Fibroblast of skin of back (primary cell): ENCODE measurements at regions not wholly inside any gene's neighbourhood (a gene's known extent, or its start where the extent isn't known, plus 50 kb on each side); places are given as distances from the start of the nearest gene placed in this dataset.

ENCODE experiments used
- DNase-seq: peaks from one replicate; pipeline ENCODE4 v3.0.0-alpha.2; 2013

DNA sequence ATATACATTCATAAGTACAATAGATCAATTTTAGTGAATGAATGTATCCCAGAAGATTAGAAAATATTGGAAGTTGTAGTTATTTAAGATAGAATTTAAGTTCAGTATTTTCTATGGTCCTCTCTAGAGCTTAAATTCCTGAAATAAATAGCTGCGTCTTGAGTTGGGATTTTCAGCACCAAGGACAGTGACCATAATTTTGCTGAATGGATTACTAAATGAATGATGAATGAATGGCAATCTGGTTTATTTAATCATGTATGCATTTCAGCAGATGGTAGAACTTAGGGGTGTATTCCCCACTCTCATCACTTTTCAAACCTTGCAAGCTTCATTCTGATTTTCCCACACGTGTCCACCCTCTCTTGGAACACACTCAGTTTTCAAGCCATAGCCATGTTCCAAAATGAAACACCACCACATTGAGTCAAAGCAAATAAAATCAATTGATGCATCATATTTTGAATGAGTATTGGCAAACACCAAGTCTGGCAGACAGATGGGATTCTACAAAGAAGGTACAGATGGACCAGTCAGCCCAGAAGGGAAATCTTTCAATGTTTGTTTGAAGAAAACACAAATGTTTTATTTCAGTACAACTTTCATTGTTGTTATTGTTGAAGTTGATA, 362.2 kb upstream of the NXPH2 start:
- peak; percentile 56 for DNase-seq

DNA sequence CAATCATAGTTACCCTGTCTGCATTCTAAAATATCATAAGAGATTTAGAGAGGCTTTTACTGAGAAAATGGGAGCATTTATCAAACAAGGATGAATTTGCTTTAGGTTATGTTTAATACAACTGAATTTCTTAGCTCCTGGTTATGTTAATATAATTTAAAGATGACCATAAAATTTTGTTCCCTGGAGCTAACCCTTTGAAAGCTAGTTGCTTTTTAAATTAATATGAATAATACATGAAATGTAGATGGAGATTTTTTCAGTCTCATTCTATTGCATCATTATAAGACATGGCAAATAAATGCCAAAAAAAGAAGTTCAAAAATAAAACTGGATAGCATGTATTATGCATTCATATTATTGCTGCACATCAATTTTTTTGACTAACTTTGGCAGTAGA, 344.1 kb upstream of the NXPH2 start:
- no peak for DNase-seq

DNA sequence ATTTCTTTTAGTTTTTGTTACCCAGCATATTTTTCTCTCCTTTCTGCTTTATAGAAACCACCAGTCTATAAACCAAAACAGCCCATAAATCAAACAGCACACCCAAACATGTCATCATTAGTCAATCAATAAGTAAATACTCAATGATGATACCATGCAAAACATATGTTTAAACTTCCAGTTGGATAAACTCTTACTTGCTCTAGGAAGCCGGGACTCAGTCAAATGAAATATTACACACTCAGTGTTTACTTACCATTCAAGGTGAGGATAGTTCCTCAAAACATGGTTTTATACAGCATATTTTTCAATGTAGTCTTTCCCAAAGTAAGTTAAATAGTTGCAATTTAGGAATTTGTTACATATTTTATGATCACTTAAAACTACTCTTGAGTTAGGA, 343.6 kb upstream of the NXPH2 start:
- no peak for DNase-seq

DNA sequence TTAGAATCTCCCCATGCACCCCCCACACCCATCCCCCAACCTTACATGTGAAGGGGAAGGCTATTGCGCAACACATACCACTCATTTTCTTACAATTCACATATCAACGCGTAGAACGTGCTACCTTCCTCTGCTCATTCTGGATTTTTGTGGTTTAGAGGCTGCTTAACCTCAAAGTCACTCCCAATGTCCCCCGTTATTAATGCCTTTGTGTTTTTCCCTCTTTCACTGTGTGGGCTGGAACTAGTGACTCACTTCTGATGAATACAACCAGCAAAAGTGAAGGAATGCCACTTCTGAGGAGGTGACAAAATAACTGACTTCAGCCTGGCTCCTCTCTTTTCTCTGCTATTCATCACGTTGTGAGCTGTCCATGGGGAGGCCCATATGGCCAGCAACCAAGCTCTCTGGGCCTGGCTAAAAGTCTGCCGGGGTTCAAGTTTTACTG, 342.5 kb upstream of the NXPH2 start:
- DNase-seq: peak; percentile 94

DNA sequence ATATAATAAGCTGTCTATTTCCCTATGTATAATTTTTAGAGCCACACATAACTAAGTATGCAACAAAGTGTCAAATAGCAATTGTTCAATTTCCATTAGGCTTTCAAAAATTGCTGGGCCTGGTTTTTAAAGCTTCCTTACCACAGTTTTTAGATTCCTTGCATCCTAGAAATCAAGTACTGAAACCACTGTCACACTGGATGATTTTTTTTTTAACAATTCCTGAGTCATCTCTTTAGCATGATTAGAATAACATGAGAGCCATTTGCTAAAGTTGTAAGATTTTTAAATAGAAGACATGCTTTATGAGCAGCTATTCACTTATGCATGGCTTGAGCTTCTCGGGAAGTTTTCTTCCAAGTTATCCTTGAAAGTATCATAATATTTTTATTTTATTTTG, 319.5 kb upstream of the NXPH2 start:
- DNase-seq: peak; percentile 84

DNA sequence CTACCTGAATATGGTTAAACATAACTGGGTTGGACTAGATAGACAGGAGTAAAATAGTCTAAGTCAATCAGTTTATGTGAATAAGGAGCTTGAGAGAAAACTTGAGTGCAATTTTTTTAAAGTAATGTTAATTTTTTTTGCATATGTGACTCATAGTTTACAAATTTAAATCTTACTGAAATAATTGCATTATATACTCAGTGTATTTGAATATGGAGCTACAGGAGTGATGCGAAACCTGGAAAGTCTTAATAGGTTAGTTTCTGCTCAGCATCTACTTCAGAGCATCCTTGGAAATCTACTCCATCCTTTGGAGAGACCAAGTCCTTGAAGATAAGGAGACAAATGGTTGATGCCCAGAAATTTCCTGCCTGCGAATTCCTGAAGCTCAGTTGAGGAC, 318.8 kb upstream of the NXPH2 start:
- DNase-seq: no peak

DNA sequence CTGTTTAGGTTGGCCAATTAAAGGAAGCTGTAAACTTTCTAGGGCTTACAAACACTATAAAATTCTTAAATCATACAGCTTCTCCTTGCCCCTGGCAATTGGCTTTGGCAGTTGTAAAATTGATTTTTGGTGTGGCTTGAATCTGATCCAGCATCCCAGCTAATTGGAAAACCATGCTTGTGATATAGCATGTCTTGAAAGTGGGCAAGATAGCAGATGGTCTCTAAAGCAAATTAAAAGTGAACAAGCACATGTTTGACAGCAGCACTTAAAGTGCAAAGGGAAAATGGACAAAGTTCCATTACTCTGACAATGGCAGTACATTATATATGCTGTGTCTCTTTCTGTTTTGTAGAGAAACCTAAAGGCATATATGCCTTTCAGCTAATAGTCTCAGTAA, 302.9 kb upstream of the NXPH2 start:
- no peak for DNase-seq

DNA sequence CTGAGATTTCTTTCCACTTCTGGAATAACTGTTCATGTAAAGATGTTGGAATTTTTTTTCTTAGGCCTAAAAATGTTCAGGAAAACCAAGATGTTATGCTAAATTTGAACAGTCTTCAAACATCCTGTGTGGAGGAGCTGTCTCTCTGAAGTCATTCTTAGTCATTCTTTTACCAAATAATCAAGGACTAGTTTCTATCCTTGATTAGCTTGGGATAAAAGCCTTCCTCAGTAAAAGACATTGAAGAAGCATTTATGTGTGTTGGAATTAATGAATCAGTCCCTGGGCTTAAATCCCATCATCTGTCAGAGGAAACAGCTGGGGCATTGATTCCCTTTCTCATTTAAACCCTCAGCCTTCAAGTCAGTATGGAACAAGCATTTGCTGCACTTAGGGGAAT, 300.1 kb upstream of the NXPH2 start:
- DNase-seq: peak; percentile 34

DNA sequence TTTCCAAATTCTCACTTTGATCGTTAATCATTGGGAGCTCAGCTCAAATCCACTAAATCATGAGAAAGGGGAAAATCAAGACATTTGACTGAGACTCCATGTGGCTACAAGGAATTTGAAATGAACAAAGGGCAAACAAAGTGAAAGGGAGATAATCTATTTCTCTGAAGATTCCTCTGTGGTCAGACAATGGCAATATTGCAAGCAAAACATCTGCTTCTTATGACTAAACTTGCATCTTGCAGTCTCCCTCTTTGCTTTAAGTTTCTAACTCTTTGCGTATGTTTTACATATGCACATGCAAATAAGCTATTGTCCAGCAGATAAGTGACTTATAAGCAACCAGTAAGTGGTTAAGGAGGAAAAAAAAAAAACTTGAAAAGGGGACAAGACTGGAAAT, 299.1 kb upstream of the NXPH2 start:
- peak; percentile 40 for DNase-seq

DNA sequence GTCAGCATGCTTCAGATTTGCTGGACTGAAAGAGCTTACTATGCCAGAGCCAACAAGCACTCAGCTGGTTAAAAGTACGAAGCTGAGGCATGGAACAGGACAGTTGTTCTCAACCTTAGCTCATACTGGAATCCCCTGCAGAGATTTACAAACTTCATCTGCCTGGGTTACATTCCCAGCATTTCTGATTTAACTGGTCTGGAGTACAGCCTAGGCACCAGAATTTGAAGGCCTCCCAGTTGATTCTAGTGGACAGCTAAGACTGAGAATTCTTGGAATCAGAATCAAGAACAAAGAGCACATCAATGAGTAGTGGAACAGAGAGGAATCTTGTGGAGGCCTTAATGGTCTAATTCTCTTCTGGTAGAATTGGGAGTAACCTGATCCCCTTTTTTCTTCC, 298.2 kb upstream of the NXPH2 start:
- no peak for DNase-seq

DNA sequence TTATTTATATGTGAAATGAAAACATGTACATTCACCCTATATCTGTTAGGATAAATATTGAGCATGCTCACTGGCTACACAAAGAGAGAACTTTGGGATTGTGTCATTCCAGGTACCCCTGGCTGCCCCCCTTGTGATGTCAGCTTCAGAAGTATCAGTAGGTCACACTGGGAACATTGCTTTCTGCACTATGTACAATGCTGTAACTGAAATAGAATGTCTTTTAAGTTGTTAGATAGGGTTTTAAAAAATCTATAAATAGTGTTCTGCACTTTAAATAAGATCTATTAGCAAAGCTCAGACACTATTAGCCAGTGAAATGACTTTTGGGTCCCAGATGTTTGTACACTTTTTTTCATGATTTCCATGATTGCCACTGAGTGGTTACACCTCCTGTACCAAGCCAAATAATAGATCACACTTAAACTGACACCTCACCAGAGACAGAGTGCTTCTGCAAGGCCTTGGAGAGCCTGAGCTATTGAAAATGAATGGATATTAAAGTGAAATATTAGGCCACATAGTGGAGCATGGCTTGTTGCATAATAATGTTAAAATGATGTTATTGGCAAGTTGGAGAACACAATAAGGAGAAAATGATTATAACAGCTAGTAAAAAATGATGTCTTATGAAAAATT, 297.0 kb upstream of the NXPH2 start:
- no peak for DNase-seq

DNA sequence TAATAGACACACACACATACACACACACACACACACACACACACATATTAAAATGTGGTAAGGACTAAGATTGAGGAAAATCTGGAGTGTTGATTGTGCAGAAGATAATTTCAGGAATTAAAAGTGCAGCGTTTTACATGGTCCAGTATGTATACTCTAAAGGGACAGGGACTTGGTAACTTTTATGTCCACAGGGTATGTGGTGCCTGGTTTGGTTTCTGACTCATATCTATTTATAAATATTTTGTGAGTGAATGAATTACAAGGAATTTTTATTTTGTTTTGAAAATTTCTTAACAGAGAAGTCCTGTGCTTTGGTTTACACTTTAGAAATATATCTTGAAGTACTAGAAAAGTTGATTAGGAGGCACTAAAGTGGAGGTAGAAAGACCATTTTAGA, 287.7 kb upstream of the NXPH2 start:
- peak; percentile 28 for DNase-seq

DNA sequence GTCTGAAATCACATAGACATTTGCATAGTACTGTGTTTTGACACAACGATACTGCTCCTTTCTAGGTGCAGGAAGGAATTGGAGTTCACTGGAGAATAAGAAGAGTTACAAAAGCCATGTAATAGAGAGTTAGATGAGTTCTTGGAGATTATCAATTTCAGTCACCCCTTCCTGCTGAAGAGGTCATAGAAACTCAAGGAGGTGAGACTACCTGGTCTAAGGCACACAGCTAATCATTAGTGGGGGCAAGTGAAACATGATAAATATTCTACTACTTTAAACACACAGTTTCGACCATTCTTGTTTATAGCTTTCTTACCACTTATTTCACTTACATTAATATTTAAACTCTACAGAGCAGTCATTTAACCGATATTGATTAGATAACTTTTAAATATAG, 286.9 kb upstream of the NXPH2 start:
- no peak for DNase-seq

DNA sequence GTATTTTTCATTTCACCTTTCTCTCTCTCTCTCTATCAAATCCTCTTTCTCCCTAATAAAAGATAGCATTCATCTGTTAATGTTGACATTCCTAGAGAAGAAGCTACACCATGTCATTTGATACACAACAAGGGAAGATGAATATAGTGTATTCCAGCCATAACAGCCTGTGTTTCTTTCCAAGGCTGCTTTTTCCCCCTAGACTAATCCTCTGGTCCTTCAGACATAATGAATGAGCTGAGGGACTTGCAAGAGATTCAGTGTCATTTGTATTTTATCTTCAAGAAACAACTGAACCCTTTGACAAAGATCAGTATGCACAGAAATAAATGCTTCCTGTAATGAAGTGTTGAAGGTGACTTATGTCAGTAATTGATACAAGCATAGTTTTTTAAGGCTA, 284.0 kb upstream of the NXPH2 start:
- no peak for DNase-seq

DNA sequence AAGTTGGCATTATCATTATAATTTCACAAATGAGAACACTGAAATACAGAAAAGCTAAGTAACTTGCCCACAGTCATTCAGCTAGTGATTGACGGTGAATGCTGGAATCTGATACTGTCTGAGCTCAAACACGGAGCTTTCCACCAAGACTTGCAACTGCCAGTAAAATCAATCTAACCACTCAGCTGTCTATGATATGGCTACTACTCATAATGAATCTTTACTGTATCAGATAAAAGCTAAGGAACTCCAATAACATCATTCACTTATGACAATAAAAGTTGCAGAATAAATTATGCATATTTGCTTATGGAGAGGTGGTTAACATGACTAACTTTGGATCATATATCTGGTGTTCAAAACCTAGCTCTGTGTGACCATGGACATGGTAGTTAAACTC, 279.4 kb upstream of the NXPH2 start:
- no peak for DNase-seq

DNA sequence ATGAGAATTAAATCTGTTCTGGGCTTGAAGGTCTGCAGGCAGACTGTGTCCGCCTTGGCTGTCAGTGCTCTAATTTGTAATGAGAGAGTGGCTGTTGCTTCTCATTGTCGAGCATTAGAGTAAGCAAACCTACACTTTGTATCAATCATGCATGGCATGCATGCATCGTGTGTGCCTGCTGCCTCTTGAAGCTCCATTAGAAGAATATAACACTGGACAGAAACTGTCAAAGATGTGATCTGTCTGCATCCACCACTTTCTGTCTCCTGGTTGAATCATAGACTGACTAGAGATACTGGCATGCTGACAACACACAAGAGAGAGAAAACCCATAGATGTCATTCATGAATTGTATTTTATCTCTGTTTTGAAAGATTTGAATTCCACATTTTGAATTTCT, 275.0 kb upstream of the NXPH2 start:
- no peak for DNase-seq

DNA sequence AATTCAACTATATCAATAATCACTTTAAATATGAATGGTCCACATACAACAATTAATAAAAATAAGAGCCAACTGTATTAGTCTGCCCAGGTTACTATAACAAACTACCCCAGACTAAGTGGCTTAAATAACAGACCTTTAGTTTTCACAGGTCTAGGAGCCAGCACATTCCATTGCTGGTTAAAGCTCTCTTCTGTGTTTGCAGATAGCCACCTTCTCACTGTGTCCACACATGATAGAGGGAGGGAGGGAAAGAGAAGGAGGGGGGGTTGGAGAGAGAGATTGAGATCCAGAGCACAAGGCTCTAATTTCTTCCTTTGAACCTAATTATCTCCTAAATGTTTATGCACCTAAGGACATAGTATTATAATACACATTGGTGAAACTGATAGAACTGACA, 267.8 kb upstream of the NXPH2 start:
- no peak for DNase-seq

DNA sequence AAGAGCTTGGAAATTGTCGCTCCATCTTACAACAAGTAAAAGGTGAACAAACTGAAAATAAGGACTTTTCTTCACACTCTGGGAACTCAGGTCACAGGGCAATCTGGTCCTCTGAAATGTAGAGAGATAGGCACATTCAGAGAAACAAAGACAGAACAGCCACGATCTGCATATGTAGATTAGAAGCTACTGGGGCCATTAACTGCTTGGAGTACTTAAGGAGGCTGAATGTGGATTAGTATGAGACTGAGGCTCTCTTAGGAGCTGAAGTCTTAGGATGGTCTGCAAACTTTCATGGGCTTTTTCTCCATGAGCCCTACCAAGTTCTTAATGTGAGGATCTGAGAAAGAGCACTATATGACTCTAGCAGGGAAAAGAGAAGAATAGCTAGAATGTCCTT, 265.3 kb upstream of the NXPH2 start:
- DNase-seq: no peak

DNA sequence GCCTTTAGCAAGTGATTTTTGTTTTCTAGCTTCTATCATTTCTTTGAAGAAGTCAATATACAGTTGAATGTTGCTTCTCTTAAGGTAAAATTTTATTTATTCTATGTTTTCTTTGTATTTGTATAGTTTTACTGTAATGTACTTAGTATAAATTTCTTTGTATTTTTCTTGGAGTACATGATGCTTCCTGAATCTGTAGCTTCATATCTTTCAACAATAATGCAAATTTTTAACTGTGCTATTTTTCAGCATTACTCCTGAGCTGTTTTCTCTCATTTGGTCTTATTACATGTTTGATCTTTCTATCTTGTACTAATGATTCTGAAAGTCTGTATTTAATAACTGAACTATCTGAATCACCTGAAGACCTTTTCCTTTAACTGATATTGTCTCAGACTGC, 253.9 kb upstream of the NXPH2 start:
- DNase-seq: no peak

DNA sequence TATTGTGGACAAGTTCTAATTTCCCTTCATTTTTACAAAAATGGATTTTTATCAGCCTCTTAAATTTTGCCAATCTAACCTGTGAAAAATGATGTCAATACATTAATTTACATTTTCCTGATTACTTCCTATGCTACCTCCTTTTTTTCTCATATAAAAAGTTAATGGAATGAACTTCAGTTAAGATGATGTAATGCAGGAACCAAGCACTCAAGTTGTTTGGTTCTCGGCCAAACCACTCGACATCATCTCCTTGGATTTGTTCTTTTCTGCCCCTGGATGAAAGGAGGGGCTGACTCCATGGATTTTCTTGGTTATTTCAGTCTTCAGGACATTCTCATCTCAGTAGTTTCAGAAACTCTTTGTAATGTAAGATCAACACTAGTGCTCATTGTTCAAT, 253.1 kb upstream of the NXPH2 start:
- peak; percentile 80 for DNase-seq

DNA sequence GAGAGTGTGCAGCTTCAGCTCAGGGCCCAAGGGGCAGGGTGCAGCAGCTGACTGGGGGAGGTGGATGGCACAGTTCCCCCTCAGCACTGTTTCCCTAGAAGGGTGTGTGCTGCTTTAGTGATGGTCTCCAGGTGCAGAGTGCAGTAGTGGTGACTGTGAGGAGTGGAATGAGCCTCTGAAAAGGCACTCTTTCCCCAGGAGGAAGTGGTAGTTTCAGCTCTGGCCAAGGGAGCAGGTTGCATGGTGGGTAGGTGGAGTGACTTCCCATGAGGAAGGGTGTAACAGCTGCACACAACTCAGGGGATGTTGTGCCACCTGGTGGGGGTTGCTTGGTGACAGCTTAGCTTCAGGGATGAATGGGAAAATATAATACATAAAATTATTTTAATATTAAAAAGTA, 251.5 kb upstream of the NXPH2 start:
- DNase-seq: peak; percentile 21

DNA sequence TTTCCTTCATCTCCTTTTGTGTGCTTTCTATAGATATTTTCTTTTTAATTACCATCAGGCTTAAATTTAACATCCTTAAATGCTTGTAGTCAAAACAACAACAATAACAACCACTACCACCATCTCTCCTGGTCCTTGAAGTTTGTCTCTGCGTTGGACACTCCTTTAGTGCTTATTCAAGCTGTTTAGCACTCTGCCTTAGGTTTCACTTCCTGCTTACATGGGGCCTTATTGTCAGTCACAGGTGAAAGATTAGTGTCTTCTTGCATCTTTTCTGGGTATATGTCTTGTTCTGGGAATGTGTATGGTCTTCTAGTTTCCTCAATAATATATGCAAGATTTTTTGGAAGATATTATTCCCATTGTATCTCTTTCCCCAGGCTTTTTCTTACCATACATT, 240.1 kb upstream of the NXPH2 start:
- DNase-seq: no peak

DNA sequence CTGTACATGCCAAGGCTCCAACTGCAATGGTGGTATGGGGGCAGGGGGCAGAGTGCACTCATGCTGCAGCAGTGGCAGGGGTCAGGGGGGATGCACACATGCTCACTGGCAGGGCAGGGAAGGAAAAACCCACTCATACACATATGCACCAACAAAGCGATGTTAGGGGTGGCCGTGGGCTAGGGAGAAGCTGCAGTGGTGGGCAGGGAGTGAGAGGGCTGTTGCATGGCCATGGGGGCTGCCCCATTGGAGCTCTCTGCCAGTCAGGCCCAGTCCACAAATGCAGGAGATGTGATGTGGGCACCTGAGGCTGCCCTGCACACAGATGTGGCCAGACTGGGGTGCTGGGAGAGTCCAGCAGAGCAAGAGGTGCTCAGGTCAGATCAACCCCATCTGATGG, 238.1 kb upstream of the NXPH2 start:
- no peak for DNase-seq

DNA sequence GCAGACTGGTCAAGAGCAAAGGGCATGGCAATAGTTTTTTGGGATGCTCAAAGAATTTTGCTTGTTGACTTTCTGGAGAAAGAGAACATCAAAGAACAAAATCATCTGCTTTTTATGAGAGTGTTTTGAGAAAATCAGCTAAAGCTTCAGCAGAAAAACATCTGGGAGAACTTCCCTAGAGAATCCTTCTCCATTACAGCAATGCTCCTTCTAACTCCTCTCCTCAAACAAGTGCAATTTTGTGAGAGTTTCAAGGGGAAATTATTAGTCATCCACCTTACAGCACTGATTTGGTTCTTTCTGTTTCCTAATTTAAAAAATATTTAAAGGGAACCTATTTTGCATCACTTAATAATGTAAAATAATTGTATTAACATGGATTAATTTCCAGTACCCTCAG, 226.9 kb upstream of the NXPH2 start:
- no peak for DNase-seq
